HCT116 (cell line): ENCODE measurements at regions not wholly inside any gene's neighbourhood (a gene's known extent, or its start where the extent isn't known, plus 50 kb on each side); places are given as distances from the start of the nearest gene placed in this dataset.

Source experiments
- ATAC-seq: fragments of 200-7000 bp; cut with Tn5 transposase; 2 replicates; pipeline ENCODE4 v1.9.1; 2020; ENCODE audit warnings: mild to moderate bottlenecking, moderate library complexity
- BruUV-seq: library from RNA; stranded (reverse); fragments of 400-500 nt; replicated peaks from 2 replicates; lab custom pipeline; 2021; lab: Mats Ljungman, UMichigan
- CTCF ChIA-PET: fragments of 300-600 bp; sonication (Branson Sonifier 250); formaldehyde crosslinking; loops from one replicate; lab custom pipeline; 2021; ENCODE audit warnings: antibody characterized with exemption; lab: Charles Lee
- POLR2A ChIA-PET: fragments of 300-600, 350-600 bp; sonication (Branson Sonifier 250); formaldehyde crosslinking; loops from one replicate; lab custom pipeline; 2021; ENCODE audit warnings: antibody characterized with exemption; lab: Charles Lee
- RAD21 ChIA-PET, 2 experiments: fragments of 300-600 bp; sonication (Branson Sonifier 250); formaldehyde crosslinking; loops; one replicate each; lab custom pipeline; 2023; ENCODE audit warnings: low total read pairs in 2 of 2; ENCODE audit not compliant: uncharacterized antibody in 2 of 2, unreplicated experiment in 2 of 2, low non-redundant PET in 1 of 2; lab: Charles Lee
- DNase-seq: peaks from one replicate; pipeline ENCODE4 v3.0.0-alpha.2; 2010; ENCODE audit warnings: low read depth, low spot score
- H2AFZ ChIP-seq: fragments of 200-600 bp; shearing (Covaris generic), sonication (generic); 2 replicates; pipeline ENCODE4 v1.6.1; 2017; ENCODE audit warnings: low read depth, mixed run types, mixed read lengths, antibody characterized with exemption, low read length; ENCODE audit not compliant: poor library complexity, severe bottlenecking
- H3K27ac ChIP-seq: 2 replicates; pipeline ENCODE4 v1.5.1; 2012; ENCODE audit warnings: low read depth, low read length
- H3K27me3 ChIP-seq: fragments of 200-600 bp; sonication (generic); 2 replicates; pipeline ENCODE4 v1.6.1; 2016; ENCODE audit warnings: mixed run types, low read length, mixed read lengths; ENCODE audit not compliant: insufficient read depth
- H3K36me3 ChIP-seq, 2 experiments: fragments of 200-500 bp in 1 of 2; fragments of 200-600 bp in 1 of 2; sonication (Bioruptor generic) in 1 of 2; sonication (generic) in 1 of 2; 2 replicates each; pipeline versions ENCODE4 v1.5.1 to v1.6.1; 2014 to 2016; ENCODE audit warnings: low read length in 2 of 2, inconsistent platforms in 1 of 2, mixed read lengths in 1 of 2, mixed run types in 1 of 2; ENCODE audit not compliant: insufficient read depth in 2 of 2, control insufficient read depth in 1 of 2
- H3K4me1 ChIP-seq, 2 experiments: fragments of 200-600 bp in 1 of 2; sonication (generic) in 1 of 2; 2 replicates each; pipeline versions ENCODE4 v1.5.1 to v1.6.1; 2012 to 2017; ENCODE audit warnings: low read length in 2 of 2, inconsistent platforms in 1 of 2, mild to moderate bottlenecking in 1 of 2, mixed read lengths in 1 of 2, mixed run types in 1 of 2, moderate library complexity in 1 of 2; ENCODE audit not compliant: insufficient read depth in 2 of 2, control insufficient read depth in 1 of 2
- H3K4me2 ChIP-seq: fragments of 200-600 bp; sonication (generic); 2 replicates; pipeline ENCODE4 v1.6.1; 2017; ENCODE audit warnings: mixed run types, low read length, mixed read lengths
- H3K4me3 ChIP-seq, 2 experiments: fragments of 200-600 bp in 1 of 2; sonication (generic) in 1 of 2; replicated peaks in 1 of 2; 2 replicates each; pipeline ENCODE4 v1.5.1; 2011 to 2016; ENCODE audit warnings: low read length in 2 of 2, control low read depth in 1 of 2, low read depth in 1 of 2, mild to moderate bottlenecking in 1 of 2, mixed read lengths in 1 of 2, mixed run types in 1 of 2
- H3K79me2 ChIP-seq: fragments of 200-600 bp; sonication (generic); 2 replicates; pipeline ENCODE4 v1.6.1; 2017; ENCODE audit warnings: mild to moderate bottlenecking, mixed run types, low read length, moderate library complexity, mixed read lengths; ENCODE audit not compliant: insufficient read depth
- H3K9ac ChIP-seq: fragments of 200-600 bp; sonication (generic); 2 replicates; pipeline ENCODE4 v1.6.1; 2016; ENCODE audit warnings: low read length, mixed read lengths
- H3K9me2 ChIP-seq: fragments of 200-600 bp; sonication (generic), shearing (Covaris generic); 2 replicates; pipeline ENCODE4 v1.6.1; 2017; ENCODE audit warnings: mixed run types, mild to moderate bottlenecking, moderate library complexity; ENCODE audit not compliant: insufficient read depth
- H3K9me3 ChIP-seq, 2 experiments: fragments of 200-500 bp in 1 of 2; fragments of 200-600 bp in 1 of 2; sonication (Bioruptor generic) in 1 of 2; sonication (generic) in 1 of 2; 2 replicates each; pipeline ENCODE4 v1.6.1; 2014 to 2017; ENCODE audit warnings: low read length in 2 of 2, mixed read lengths in 2 of 2, inconsistent platforms in 1 of 2, low read depth in 1 of 2, mild to moderate bottlenecking in 1 of 2, mixed run types in 1 of 2, moderate library complexity in 1 of 2; ENCODE audit not compliant: control insufficient read depth in 1 of 2, insufficient read depth in 1 of 2
- H4K20me1 ChIP-seq: fragments of 200-600 bp; sonication (generic), shearing (Covaris generic); 2 replicates; pipeline ENCODE4 v1.6.1; 2017; ENCODE audit warnings: mixed run types, mild to moderate bottlenecking, moderate library complexity; ENCODE audit not compliant: insufficient read depth
- CBX3 ChIP-seq: IDR thresholded peaks from 2 replicates; pipeline ENCODE4 v1.6.1; 2012; ENCODE audit warnings: low read depth
- CEBPB ChIP-seq: IDR thresholded peaks from 2 replicates; pipeline ENCODE4 v1.6.1; 2012; ENCODE audit warnings: low read depth
- EGR1 ChIP-seq: IDR thresholded peaks from 2 replicates; pipeline ENCODE4 v1.6.1; 2012; ENCODE audit warnings: low read depth
- EZH2 ChIP-seq: fragments of 200-600 bp; sonication (generic); IDR thresholded peaks from 2 replicates; pipeline ENCODE4 v1.6.1; 2017; ENCODE audit warnings: antibody characterized with exemption, mixed run types
- FOSL1 ChIP-seq: IDR thresholded peaks from 2 replicates; pipeline ENCODE4 v1.6.1; 2012; ENCODE audit warnings: low read depth
- JUND ChIP-seq: IDR thresholded peaks from 2 replicates; pipeline ENCODE4 v1.6.1; 2012
- POLR2AphosphoS5 ChIP-seq: IDR thresholded peaks from 2 replicates; pipeline ENCODE4 v1.6.1; 2011; ENCODE audit warnings: mild to moderate bottlenecking, low read depth, low read length, moderate library complexity
- RAD21 ChIP-seq: IDR thresholded peaks from 2 replicates; pipeline ENCODE4 v1.6.1; 2012; ENCODE audit warnings: low read depth, mild to moderate bottlenecking
- SP1 ChIP-seq: IDR thresholded peaks from 2 replicates; pipeline ENCODE4 v1.6.1; 2012; ENCODE audit warnings: low read depth
- TCF7L2 ChIP-seq: IDR thresholded peaks from 2 replicates; pipeline ENCODE4 v1.7.0; 2011; ENCODE audit warnings: borderline replicate concordance, inconsistent platforms; ENCODE audit not compliant: insufficient read depth, insufficient read length; ENCODE audit errors: extremely low read depth
- YY1 ChIP-seq: IDR thresholded peaks from 2 replicates; pipeline ENCODE4 v1.6.1; 2011; ENCODE audit warnings: low read length, low read depth, moderate library complexity, mild to moderate bottlenecking; ENCODE audit not compliant: insufficient replicate concordance; ENCODE audit errors: extremely low read depth
- ZFX ChIP-seq: fragments of 450-650 bp; IDR thresholded peaks from 2 replicates; pipeline ENCODE4 v1.6.1; 2017
- intact Hi-C: fragments of 100-400 bp; cut with micrococcal nuclease; formaldehyde crosslinking; loops from 2 replicates; pipeline ENCODE4 v1.10.0; 2022
- TF ChIP-seq, protein P1 (sequence below): IDR thresholded peaks from 2 replicates; pipeline ENCODE4 v1.6.1; 2012; ENCODE audit warnings: low read depth
- TF ChIP-seq, protein P2 (sequence below): IDR thresholded peaks from 2 replicates; pipeline ENCODE4 v1.6.1; 2012
- TF ChIP-seq, protein P3 (sequence below): IDR thresholded peaks from 2 replicates; pipeline ENCODE4 v1.6.1; 2011; ENCODE audit warnings: mild to moderate bottlenecking, low read length, moderate library complexity; ENCODE audit not compliant: insufficient replicate concordance; ENCODE audit errors: extremely low read depth

DNA sequence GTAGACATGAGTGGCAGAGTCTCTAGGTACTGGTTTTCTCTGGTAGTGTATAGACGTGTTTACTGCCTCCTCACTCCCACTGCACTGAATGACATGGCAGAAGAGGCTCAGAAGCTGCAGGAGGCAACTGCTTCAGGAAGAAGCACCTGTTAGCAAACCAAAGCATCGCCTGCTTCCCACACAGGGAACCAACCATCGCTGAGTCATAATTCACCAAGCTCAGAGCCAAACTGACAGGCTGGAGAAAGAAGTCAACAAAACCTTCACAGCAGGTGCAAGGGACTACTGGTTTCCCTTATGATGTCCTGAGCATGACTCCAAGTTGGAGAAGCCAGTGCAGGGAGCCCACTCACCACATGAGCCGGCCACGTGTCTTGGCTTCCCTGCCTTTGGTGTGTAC, 69.8 kb downstream of the KCTD12 start:
- DNase-seq (no peak), ATAC-seq (no peak)
- no peak overlapping the region for H3K27ac ChIP-seq
- H4K20me1 ChIP-seq: no peaks in the 10 kb centered on the region
- no peaks in the 10 kb centered on the region for H3K9me3 ChIP-seq
- BruUV-seq: no TSS peak
- ChIA-PET POLR2A (no interaction called here), RAD21 (no interaction called here), CTCF (no interaction called here)
- H3K27me3 ChIP-seq: peaks cover 14% of the 10 kb centered on the region; the same call in 1 of the 2 replicates
- H3K79me2 ChIP-seq: no peaks in the 10 kb centered on the region
- H3K4me1 ChIP-seq: no peaks in the 10 kb centered on the region
- intact Hi-C loops: no loop called here
- no peak overlapping the region for H3K9ac ChIP-seq
- H3K9me2 ChIP-seq: no peaks in the 10 kb centered on the region
- no peak overlapping the region for H3K4me2 ChIP-seq
- H3K4me3 ChIP-seq: no peak overlapping the region
- H3K36me3 ChIP-seq: no peaks in the 10 kb centered on the region
- H2AFZ ChIP-seq: no peak overlapping the region
- TF ChIP-seq ZFX (no peak), SP1 (no peak), EGR1 (no peak), FOSL1 (no peak), EZH2 (no peak), TCF7L2 (no peak), JUND (no peak), CEBPB (no peak), CBX3 (no peak), YY1 (no peak), POLR2AphosphoS5 (no peak), RAD21 (no peak)
- TF ChIP-seq, protein P1, sequence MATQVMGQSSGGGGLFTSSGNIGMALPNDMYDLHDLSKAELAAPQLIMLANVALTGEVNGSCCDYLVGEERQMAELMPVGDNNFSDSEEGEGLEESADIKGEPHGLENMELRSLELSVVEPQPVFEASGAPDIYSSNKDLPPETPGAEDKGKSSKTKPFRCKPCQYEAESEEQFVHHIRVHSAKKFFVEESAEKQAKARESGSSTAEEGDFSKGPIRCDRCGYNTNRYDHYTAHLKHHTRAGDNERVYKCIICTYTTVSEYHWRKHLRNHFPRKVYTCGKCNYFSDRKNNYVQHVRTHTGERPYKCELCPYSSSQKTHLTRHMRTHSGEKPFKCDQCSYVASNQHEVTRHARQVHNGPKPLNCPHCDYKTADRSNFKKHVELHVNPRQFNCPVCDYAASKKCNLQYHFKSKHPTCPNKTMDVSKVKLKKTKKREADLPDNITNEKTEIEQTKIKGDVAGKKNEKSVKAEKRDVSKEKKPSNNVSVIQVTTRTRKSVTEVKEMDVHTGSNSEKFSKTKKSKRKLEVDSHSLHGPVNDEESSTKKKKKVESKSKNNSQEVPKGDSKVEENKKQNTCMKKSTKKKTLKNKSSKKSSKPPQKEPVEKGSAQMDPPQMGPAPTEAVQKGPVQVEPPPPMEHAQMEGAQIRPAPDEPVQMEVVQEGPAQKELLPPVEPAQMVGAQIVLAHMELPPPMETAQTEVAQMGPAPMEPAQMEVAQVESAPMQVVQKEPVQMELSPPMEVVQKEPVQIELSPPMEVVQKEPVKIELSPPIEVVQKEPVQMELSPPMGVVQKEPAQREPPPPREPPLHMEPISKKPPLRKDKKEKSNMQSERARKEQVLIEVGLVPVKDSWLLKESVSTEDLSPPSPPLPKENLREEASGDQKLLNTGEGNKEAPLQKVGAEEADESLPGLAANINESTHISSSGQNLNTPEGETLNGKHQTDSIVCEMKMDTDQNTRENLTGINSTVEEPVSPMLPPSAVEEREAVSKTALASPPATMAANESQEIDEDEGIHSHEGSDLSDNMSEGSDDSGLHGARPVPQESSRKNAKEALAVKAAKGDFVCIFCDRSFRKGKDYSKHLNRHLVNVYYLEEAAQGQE: no peak
- TF ChIP-seq, protein P2, sequence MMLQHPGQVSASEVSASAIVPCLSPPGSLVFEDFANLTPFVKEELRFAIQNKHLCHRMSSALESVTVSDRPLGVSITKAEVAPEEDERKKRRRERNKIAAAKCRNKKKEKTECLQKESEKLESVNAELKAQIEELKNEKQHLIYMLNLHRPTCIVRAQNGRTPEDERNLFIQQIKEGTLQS: no peak
- TF ChIP-seq, protein P3, sequence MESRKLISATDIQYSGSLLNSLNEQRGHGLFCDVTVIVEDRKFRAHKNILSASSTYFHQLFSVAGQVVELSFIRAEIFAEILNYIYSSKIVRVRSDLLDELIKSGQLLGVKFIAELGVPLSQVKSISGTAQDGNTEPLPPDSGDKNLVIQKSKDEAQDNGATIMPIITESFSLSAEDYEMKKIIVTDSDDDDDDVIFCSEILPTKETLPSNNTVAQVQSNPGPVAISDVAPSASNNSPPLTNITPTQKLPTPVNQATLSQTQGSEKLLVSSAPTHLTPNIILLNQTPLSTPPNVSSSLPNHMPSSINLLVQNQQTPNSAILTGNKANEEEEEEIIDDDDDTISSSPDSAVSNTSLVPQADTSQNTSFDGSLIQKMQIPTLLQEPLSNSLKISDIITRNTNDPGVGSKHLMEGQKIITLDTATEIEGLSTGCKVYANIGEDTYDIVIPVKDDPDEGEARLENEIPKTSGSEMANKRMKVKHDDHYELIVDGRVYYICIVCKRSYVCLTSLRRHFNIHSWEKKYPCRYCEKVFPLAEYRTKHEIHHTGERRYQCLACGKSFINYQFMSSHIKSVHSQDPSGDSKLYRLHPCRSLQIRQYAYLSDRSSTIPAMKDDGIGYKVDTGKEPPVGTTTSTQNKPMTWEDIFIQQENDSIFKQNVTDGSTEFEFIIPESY: no peak
